ENCODE measurements at regions not wholly inside any gene's neighbourhood (a gene's known extent, or its start where the extent isn't known, plus 50 kb on each side); places are given as distances from the start of the nearest gene placed in this dataset.

DNA sequence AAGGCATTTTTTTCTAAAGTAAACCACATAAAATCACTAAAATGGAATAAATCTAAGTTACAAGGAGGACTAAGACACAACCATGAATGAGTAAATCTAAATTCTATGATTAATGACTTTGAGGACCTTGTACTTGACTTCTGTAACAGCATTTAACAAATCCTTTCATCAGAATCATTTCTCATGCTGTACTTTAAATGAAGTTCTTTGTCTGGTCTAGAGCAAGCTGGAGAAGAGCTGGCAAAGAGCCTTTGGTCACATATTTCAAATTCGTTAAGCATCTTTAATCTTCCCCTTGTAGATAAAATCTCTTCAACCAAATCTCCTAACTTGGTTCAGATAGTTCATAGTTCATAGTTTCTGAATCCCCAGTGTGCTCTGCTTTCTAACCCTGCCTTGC lies 405.4 kb downstream of the PTPRC start:
- no peak for DNase-seq (ENCODE audit: low spot score in 2 of 2)
- TF ChIP-seq, protein P1, sequence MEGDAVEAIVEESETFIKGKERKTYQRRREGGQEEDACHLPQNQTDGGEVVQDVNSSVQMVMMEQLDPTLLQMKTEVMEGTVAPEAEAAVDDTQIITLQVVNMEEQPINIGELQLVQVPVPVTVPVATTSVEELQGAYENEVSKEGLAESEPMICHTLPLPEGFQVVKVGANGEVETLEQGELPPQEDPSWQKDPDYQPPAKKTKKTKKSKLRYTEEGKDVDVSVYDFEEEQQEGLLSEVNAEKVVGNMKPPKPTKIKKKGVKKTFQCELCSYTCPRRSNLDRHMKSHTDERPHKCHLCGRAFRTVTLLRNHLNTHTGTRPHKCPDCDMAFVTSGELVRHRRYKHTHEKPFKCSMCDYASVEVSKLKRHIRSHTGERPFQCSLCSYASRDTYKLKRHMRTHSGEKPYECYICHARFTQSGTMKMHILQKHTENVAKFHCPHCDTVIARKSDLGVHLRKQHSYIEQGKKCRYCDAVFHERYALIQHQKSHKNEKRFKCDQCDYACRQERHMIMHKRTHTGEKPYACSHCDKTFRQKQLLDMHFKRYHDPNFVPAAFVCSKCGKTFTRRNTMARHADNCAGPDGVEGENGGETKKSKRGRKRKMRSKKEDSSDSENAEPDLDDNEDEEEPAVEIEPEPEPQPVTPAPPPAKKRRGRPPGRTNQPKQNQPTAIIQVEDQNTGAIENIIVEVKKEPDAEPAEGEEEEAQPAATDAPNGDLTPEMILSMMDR (IDR thresholded peaks at IDR 0.05): no peak
- no peak overlapping the region for H3K4me3 ChIP-seq
- no peaks in the 10 kb centered on the region for H3K27me3 ChIP-seq
- no peaks in the 10 kb centered on the region for H3K36me3 ChIP-seq
- intact Hi-C loops (cut with DNase I): no loop called here
- H3K9me3 ChIP-seq: peaks cover 0 to 2% of the 10 kb centered on the region in 2 donors
- H3K4me1 ChIP-seq: no peaks in the 10 kb centered on the region
- H3K27ac ChIP-seq: no peak overlapping the region

DNA sequence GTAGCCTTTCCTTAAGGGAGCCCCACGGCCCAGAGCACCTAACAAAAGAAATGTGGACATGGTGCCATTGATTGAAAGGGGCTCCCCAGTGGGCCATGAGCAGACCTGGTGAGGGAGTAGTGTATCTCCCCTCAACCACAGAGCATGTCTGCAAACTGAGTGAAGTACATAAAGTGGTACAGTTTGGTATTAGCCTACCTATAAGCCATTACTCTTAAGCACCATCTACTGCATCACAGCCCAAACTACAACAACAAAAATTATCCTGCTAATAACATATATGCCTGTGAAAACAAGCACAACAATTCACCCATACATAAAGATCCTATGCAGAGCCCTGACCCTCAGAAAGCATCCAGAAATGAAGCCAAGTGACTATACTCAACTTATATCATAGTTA lies 407.8 kb downstream of the PTPRC start:
- no peak overlapping the region for H3K4me3 ChIP-seq
- DNase-seq (ENCODE audit: low spot score in 2 of 2): no peak
- intact Hi-C loops (cut with DNase I): no loop called here
- H3K27me3 ChIP-seq: no peaks in the 10 kb centered on the region
- H3K4me1 ChIP-seq: no peaks in the 10 kb centered on the region
- H3K27ac ChIP-seq: no peak overlapping the region
- peaks cover 0 to 9% of the 10 kb centered on the region in 2 donors for H3K9me3 ChIP-seq
- no peaks in the 10 kb centered on the region for H3K36me3 ChIP-seq
- TF ChIP-seq, protein P1 (IDR thresholded peaks at IDR 0.05): no peak

DNA sequence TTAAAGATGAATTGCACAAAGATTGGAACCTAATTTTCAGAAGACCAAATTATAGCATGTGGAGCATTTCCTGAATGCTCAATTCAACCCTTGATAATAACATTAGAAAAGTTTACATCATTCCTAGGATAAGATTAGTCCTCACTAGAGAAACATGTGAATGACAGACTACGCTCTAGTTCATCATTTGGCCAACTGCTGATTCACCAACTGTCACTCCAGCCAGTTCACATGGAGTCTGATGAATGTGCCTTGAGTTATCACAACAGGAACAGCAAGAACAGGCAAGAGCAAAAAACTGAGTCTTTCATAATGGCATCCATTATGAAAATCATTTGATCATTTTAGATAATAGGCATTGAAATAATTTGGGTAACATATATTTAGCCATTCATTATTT lies 415.9 kb downstream of the PTPRC start:
- H3K4me1 ChIP-seq: no peaks in the 10 kb centered on the region
- DNase-seq (ENCODE audit: low spot score in 2 of 2): no peak
- no peaks in the 10 kb centered on the region for H3K27me3 ChIP-seq
- no peak overlapping the region for H3K4me3 ChIP-seq
- TF ChIP-seq, protein P1 (IDR thresholded peaks at IDR 0.05): no peak
- no peak overlapping the region for H3K27ac ChIP-seq
- H3K9me3 ChIP-seq: peaks cover 0 to 6% of the 10 kb centered on the region in 2 donors
- H3K36me3 ChIP-seq: no peaks in the 10 kb centered on the region
- intact Hi-C loops (cut with DNase I): no loop called here

DNA sequence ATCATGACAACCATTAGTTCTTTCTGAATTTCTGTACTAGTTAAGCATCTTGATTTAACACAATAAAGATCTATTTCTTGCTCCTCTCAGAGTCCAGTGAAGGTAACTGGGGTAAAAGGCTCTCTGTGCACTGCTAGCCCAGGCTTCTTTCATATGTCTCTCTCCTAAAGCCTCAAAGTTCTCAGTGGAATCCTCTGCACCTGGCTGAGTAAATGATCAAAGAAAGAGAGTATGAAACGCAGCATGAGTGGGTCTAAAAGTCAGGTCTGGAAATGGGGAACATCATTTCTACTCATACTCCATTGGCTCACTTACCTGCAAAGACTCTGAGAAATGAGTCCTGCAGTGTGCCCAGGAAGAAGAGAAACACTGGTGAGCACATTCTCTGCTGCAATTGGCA lies 418.5 kb downstream of the PTPRC start:
- TF ChIP-seq, protein P1 (IDR thresholded peaks at IDR 0.05): no peak
- H3K27ac ChIP-seq: no peak overlapping the region
- H3K9me3 ChIP-seq: no peaks in the 10 kb centered on the region
- intact Hi-C loops (cut with DNase I): no loop called here
- no peaks in the 10 kb centered on the region for H3K4me1 ChIP-seq
- no peaks in the 10 kb centered on the region for H3K36me3 ChIP-seq
- no peak overlapping the region for H3K4me3 ChIP-seq
- DNase-seq (ENCODE audit: low spot score in 2 of 2): no peak
- no peaks in the 10 kb centered on the region for H3K27me3 ChIP-seq

DNA sequence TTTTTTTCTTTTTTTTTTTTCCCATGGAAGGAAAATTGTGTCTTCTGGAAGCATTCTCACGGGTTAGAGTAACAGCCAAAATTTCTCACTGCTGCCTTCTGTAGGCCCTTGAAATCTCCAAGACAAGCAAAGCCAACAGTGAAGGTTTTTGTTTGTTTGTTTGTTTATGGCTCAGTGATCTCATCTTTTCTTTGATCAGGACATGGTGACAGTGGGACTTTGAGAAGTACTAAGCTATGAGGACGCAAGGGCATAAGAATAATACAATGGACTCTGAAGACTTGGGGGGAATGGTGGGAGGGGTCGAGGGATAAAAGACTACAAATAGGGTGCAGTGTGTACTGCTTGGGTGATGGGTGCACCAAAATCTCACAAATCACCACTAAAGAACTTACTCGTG lies 419.4 kb downstream of the PTPRC start:
- H3K4me1 ChIP-seq: no peaks in the 10 kb centered on the region
- DNase-seq (ENCODE audit: low spot score in 2 of 2): no peak
- no peaks in the 10 kb centered on the region for H3K9me3 ChIP-seq
- no peaks in the 10 kb centered on the region for H3K27me3 ChIP-seq
- intact Hi-C loops (cut with DNase I): no loop called here
- TF ChIP-seq, protein P1 (IDR thresholded peaks at IDR 0.05): no peak
- no peak overlapping the region for H3K4me3 ChIP-seq
- no peaks in the 10 kb centered on the region for H3K36me3 ChIP-seq
- H3K27ac ChIP-seq: no peak overlapping the region

DNA sequence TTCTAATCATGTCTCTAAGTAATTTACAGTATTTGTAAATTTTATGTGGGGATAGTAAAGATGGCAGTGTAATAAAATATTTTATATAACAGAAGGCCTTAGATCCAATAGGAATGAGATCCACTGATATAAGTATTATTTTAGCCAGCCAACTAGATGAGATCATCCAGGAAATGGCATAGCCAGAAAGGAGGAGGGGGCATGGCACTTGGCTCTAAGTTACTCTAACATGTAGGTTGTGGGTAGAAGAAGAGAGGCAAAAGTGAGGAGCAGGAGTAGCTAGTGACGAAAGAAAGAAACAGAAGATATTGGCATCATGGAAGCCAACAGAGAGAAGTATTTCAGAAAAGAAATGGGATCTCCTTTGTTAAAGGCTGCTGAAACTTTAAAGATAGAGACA lies 426.1 kb downstream of the PTPRC start:
- no peak for DNase-seq (ENCODE audit: low spot score in 2 of 2)
- no peaks in the 10 kb centered on the region for H3K9me3 ChIP-seq
- TF ChIP-seq, protein P1 (IDR thresholded peaks at IDR 0.05): no peak
- H3K4me3 ChIP-seq: no peak overlapping the region
- H3K27ac ChIP-seq: no peak overlapping the region
- H3K27me3 ChIP-seq: no peaks in the 10 kb centered on the region
- H3K36me3 ChIP-seq: no peaks in the 10 kb centered on the region
- intact Hi-C loops (cut with DNase I): no loop called here
- H3K4me1 ChIP-seq: no peaks in the 10 kb centered on the region

Data from ascending aorta (tissue), 2 donors.